HG03064 (cell line): ENCODE measurements at regions not wholly inside any gene's neighbourhood (a gene's known extent, or its start where the extent isn't known, plus 50 kb on each side); places are given as distances from the start of the nearest gene placed in this dataset.

ENCODE experiments used
- ATAC-seq: cut with Tn5 transposase; IDR thresholded peaks from one replicate; pipeline ENCODE4 v1.9.1; 2021; ENCODE audit warnings: low read depth; ENCODE audit not compliant: unreplicated experiment

- ATAC-seq, result no peak
Observed at GRCh38 chr5:106749826-106750225, 920.9 kb downstream of the EFNA5 start.

GRCh38 chr5:106739127-106739526, 931.6 kb downstream of the EFNA5 start:
- ATAC-seq, result no peak

GRCh38 chr5:106737111-106737510, 933.6 kb downstream of the EFNA5 start:
- ATAC-seq, result no peak

- no peak for ATAC-seq
Observed at GRCh38 chr5:106732624-106733023, 938.1 kb downstream of the EFNA5 start.

GRCh38 chr5:106730912-106731311, 939.8 kb downstream of the EFNA5 start:
- ATAC-seq, result no peak

- ATAC-seq, result no peak
Observed at GRCh38 chr5:106730506-106730905, 940.2 kb downstream of the EFNA5 start.

GRCh38 chr5:106728208-106728607, 942.5 kb downstream of the EFNA5 start:
- no peak for ATAC-seq

- ATAC-seq, result no peak
Observed at GRCh38 chr5:106727071-106727470, 943.7 kb downstream of the EFNA5 start.

GRCh38 chr5:106720367-106720766, 950.4 kb downstream of the EFNA5 start:
- ATAC-seq, result no peak

GRCh38 chr5:106699796-106700195, 970.9 kb downstream of the EFNA5 start:
- no peak for ATAC-seq

- no peak for ATAC-seq
Observed at GRCh38 chr5:106699198-106699597, 971.5 kb downstream of the EFNA5 start.

GRCh38 chr5:106698169-106698568, 972.6 kb downstream of the EFNA5 start:
- ATAC-seq, result no peak

GRCh38 chr5:106691701-106692100, 979.0 kb downstream of the EFNA5 start:
- no peak for ATAC-seq

- no peak for ATAC-seq
Observed at GRCh38 chr5:106690585-106690984, 980.2 kb downstream of the EFNA5 start.

- ATAC-seq, result no peak
Observed at GRCh38 chr5:106680330-106680729, 990.4 kb downstream of the EFNA5 start.

- no peak for ATAC-seq
Observed at GRCh38 chr5:106677057-106677456, 993.7 kb downstream of the EFNA5 start.

- ATAC-seq, result no peak
Observed at GRCh38 chr5:106675687-106676086, 995.0 kb downstream of the EFNA5 start.

- ATAC-seq, result no peak
Observed at GRCh38 chr5:106673941-106674340, 996.8 kb downstream of the EFNA5 start.

GRCh38 chr5:106661866-106662265, 1008.9 kb downstream of the EFNA5 start:
- no peak for ATAC-seq

- ATAC-seq, result no peak
Observed at GRCh38 chr5:106660681-106661080, 1010.1 kb downstream of the EFNA5 start.

GRCh38 chr5:106658150-106658549, 1012.6 kb downstream of the EFNA5 start:
- ATAC-seq, result no peak

- no peak for ATAC-seq
Observed at GRCh38 chr5:106656821-106657220, 1013.9 kb downstream of the EFNA5 start.

- no peak for ATAC-seq
Observed at GRCh38 chr5:106649031-106649430, 1021.7 kb downstream of the EFNA5 start.
